ENCODE measurements at regions not wholly inside any gene's neighbourhood (a gene's known extent, or its start where the extent isn't known, plus 50 kb on each side); places are given as distances from the start of the nearest gene placed in this dataset.

- H3K4me1 ChIP-seq (ENCODE audit: control insufficient read depth, insufficient read depth, low read length), result no peaks in the 10 kb centered on the region
- WGBS, 2 experiments (ENCODE audit: insufficient coverage in 1 of 2, insufficient read length in 1 of 2), result 78% methylated on average over 2 of the region's 3 CpGs; no CpG with 5 or more reads in 1 of the 2 experiments
- no peak for TF ChIP-seq CTCF (conservative IDR thresholded peaks at IDR 0.05)
- no peak overlapping the region for H3K9ac ChIP-seq (ENCODE audit: extremely low read depth, low read length, poor library complexity, severe bottlenecking)
- no peak overlapping the region for H3K27ac Mint-ChIP-seq
- no peaks in the 10 kb centered on the region for H3K36me3 ChIP-seq (ENCODE audit: control insufficient read depth, insufficient read depth, low read length)
- no peak overlapping the region for H3K27ac ChIP-seq (ENCODE audit: low read depth, low read length)
- no peaks in the 10 kb centered on the region for H3K9me3 ChIP-seq (ENCODE audit: control insufficient read depth, low read length)
- H3K36me3 Mint-ChIP-seq (ENCODE audit: low read depth), result no peaks in the 10 kb centered on the region
- no peak overlapping the region for H3K4me3 Mint-ChIP-seq
- no peaks in the 10 kb centered on the region for H3K9me3 Mint-ChIP-seq
- no peak for DNase-seq
- no peak overlapping the region for H3K4me3 ChIP-seq (ENCODE audit: low read length)
- H3K4me1 Mint-ChIP-seq, result no peaks in the 10 kb centered on the region
- peaks cover 6% of the 10 kb centered on the region for H3K27me3 Mint-ChIP-seq (ENCODE audit: insufficient read depth)
- no peaks in the 10 kb centered on the region for H3K27me3 ChIP-seq (ENCODE audit: control insufficient read depth, insufficient read depth, low read length, poor library complexity, severe bottlenecking)
Measured at GRCh38 chr11:82076126-82076525, 657.5 kb downstream of the FAM181B start.

GRCh38 chr11:82059505-82059904 lies 674.2 kb downstream of the FAM181B start:
- Histone ChIP-seq H3K4me1 (ENCODE audit: control insufficient read depth, insufficient read depth, low read length) (no peaks in the 10 kb centered on the region), H3K27ac (ENCODE audit: low read depth, low read length) (no peak overlapping the region), H3K36me3 (ENCODE audit: control insufficient read depth, insufficient read depth, low read length) (no peaks in the 10 kb centered on the region), H3K9ac (ENCODE audit: extremely low read depth, low read length, poor library complexity, severe bottlenecking) (no peak overlapping the region), H3K4me3 (ENCODE audit: low read length) (no peak overlapping the region), H3K9me3 (ENCODE audit: control insufficient read depth, low read length) (no peaks in the 10 kb centered on the region), H3K27me3 (ENCODE audit: control insufficient read depth, insufficient read depth, low read length, poor library complexity, severe bottlenecking) (no peaks in the 10 kb centered on the region)
- no peak for TF ChIP-seq CTCF (conservative IDR thresholded peaks at IDR 0.05)
- Mint-ChIP-seq H3K27ac (no peak overlapping the region), H3K4me3 (no peak overlapping the region), H3K4me1 (no peaks in the 10 kb centered on the region), H3K9me3 (no peaks in the 10 kb centered on the region), H3K27me3 (ENCODE audit: insufficient read depth) (no peaks in the 10 kb centered on the region), H3K36me3 (ENCODE audit: low read depth) (no peaks in the 10 kb centered on the region)
- WGBS, 2 experiments (ENCODE audit: insufficient coverage in 1 of 2, insufficient read length in 1 of 2), result 97 to 100% methylated on average over 2 of the region's 3 CpGs
- no peak for DNase-seq

GRCh38 chr11:82056450-82056849 lies 677.2 kb downstream of the FAM181B start:
- Mint-ChIP-seq H3K4me3 (no peak overlapping the region), H3K36me3 (ENCODE audit: low read depth) (no peaks in the 10 kb centered on the region), H3K9me3 (peaks cover 1% of the 10 kb centered on the region), H3K27ac (no peak overlapping the region), H3K4me1 (no peaks in the 10 kb centered on the region), H3K27me3 (ENCODE audit: insufficient read depth) (peaks cover 2% of the 10 kb centered on the region)
- TF ChIP-seq CTCF (conservative IDR thresholded peaks at IDR 0.05), result no peak
- WGBS, 2 experiments (ENCODE audit: insufficient coverage in 1 of 2, insufficient read length in 1 of 2), result 95 to 100% methylated on average over 1 of the region's 1 CpG
- no peak overlapping the region for H3K27ac ChIP-seq (ENCODE audit: low read depth, low read length)
- DNase-seq, result no peak
- H3K36me3 ChIP-seq (ENCODE audit: control insufficient read depth, insufficient read depth, low read length), result no peaks in the 10 kb centered on the region
- H3K9me3 ChIP-seq (ENCODE audit: control insufficient read depth, low read length), result no peaks in the 10 kb centered on the region
- no peaks in the 10 kb centered on the region for H3K27me3 ChIP-seq (ENCODE audit: control insufficient read depth, insufficient read depth, low read length, poor library complexity, severe bottlenecking)
- no peak overlapping the region for H3K4me3 ChIP-seq (ENCODE audit: low read length)
- no peak overlapping the region for H3K9ac ChIP-seq (ENCODE audit: extremely low read depth, low read length, poor library complexity, severe bottlenecking)
- no peaks in the 10 kb centered on the region for H3K4me1 ChIP-seq (ENCODE audit: control insufficient read depth, insufficient read depth, low read length)

Data from endodermal cell (in vitro differentiated cells).